Cardiac muscle cell (in vitro differentiated cells and primary cell): ENCODE measurements at regions not wholly inside any gene's neighbourhood (a gene's known extent, or its start where the extent isn't known, plus 50 kb on each side); places are given as distances from the start of the nearest gene placed in this dataset.

Experiments
- DNase-seq, 2 donors: peaks; one replicate each; pipeline versions ENCODE4 v3.0.0 to v3.0.0-alpha.2; 2010 to 2017; ENCODE audit warnings: low read depth in 1 of 2, low spot score in 1 of 2
- H3K27ac ChIP-seq: fragments of 200-600 bp; sonication (generic); 2 replicates; pipeline ENCODE4 v1.5.1; 2016
- H3K27me3 ChIP-seq: fragments of 200-600 bp; sonication (generic); 2 replicates; pipeline ENCODE4 v1.6.0; 2016; ENCODE audit warnings: control low read depth
- H3K36me3 ChIP-seq: fragments of 200-600 bp; sonication (generic); 2 replicates; pipeline ENCODE4 v1.5.1; 2016; ENCODE audit warnings: control low read depth
- H3K4me1 ChIP-seq: fragments of 200-600 bp; sonication (generic); 2 replicates; pipeline ENCODE4 v1.8.1; 2017; ENCODE audit warnings: low read depth, mild to moderate bottlenecking, mixed run types
- H3K4me3 ChIP-seq: fragments of 200-600 bp; sonication (generic); 2 replicates; pipeline ENCODE4 v1.5.1; 2016; ENCODE audit warnings: mild to moderate bottlenecking
- H3K9me3 ChIP-seq: fragments of 200-600 bp; sonication (generic); 2 replicates; pipeline ENCODE4 v1.5.1; 2017; ENCODE audit warnings: low read depth, mild to moderate bottlenecking, control low read depth
- TF ChIP-seq, protein P1 (sequence below): IDR thresholded peaks from 2 replicates; pipeline ENCODE4 v1.5.1; 2012; ENCODE audit warnings: low read depth, mild to moderate bottlenecking, low read length

DNA sequence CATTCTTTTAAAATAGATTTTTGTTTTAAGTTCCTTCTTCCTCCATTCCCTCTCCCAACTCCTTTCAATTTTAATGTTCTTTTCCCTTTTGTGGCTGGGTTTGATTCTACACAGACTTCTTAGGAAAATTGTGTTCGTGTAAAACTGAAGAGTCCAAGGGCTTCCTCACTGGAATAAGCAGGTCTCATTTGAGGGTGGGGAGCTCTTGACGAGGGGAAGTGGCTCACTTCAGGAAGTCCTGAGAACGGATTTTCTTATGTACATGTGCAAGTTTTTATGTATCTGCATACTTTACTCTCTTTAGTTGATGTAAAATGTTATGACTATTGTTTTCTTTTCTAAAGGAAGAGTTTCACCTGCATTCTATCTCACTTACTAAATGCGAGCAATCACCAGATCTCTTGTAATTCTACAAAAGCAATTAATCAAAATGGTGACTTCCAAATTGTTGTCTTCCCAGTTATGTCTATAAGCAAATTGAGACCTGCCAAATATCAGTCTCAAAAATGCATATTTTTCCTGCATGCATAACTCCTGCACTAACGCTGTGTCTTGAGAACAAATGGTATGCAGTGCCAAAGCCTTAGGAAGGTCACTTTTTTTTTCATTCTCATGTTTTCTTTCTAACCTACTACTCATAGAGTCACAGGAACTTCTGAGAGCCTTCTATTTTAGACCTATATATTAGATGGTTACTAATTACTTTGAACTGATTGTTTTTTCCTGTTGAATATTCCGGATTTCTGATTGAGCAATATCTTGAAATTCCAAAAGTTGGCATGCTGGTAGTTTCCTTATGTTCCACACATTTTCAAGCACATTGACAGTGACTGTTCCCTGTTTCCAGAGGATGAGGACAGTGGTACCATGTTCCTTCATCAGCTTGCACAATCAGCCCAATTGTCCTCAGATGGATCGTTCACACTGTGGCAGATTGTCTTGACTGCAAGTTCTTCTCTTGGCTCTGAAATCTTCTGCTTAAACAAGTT is 251.9 kb upstream of the PRDM1 start:
- TF ChIP-seq, protein P1, sequence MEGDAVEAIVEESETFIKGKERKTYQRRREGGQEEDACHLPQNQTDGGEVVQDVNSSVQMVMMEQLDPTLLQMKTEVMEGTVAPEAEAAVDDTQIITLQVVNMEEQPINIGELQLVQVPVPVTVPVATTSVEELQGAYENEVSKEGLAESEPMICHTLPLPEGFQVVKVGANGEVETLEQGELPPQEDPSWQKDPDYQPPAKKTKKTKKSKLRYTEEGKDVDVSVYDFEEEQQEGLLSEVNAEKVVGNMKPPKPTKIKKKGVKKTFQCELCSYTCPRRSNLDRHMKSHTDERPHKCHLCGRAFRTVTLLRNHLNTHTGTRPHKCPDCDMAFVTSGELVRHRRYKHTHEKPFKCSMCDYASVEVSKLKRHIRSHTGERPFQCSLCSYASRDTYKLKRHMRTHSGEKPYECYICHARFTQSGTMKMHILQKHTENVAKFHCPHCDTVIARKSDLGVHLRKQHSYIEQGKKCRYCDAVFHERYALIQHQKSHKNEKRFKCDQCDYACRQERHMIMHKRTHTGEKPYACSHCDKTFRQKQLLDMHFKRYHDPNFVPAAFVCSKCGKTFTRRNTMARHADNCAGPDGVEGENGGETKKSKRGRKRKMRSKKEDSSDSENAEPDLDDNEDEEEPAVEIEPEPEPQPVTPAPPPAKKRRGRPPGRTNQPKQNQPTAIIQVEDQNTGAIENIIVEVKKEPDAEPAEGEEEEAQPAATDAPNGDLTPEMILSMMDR = no peak
- H3K27ac ChIP-seq = no peak overlapping the region
- DNase-seq = no peak
- no peaks in the 10 kb centered on the region for H3K36me3 ChIP-seq
- H3K4me3 ChIP-seq = no peak overlapping the region
- no peaks in the 10 kb centered on the region for H3K27me3 ChIP-seq
- no peaks in the 10 kb centered on the region for H3K9me3 ChIP-seq
- no peaks in the 10 kb centered on the region for H3K4me1 ChIP-seq

DNA sequence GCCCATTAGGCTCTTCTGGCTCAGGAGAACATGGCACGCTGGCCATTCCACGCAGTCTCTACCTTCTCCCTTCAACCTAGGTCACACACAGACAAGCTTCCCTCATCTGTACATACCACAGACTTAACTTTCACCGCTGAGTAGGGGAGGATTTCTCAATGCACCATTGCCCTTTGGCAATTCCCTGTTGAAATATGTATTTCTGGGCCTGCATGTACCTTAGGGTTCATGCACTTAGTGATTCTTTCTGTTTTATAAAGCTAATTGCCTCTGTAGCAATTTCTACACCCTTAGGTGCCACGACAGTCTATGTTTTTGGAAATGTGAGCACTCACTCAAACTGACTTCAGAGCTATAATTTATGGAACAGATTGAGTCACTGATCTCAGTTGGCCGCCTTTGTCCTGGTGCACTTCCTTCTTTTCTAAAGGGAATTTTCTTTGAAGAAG is 253.8 kb upstream of the PRDM1 start:
- Histone ChIP-seq H3K4me3 (no peak overlapping the region), H3K9me3 (no peaks in the 10 kb centered on the region), H3K4me1 (no peaks in the 10 kb centered on the region), H3K36me3 (no peaks in the 10 kb centered on the region), H3K27ac (no peak overlapping the region), H3K27me3 (no peaks in the 10 kb centered on the region)
- TF ChIP-seq, protein P1 = no peak
- no peak for DNase-seq

DNA sequence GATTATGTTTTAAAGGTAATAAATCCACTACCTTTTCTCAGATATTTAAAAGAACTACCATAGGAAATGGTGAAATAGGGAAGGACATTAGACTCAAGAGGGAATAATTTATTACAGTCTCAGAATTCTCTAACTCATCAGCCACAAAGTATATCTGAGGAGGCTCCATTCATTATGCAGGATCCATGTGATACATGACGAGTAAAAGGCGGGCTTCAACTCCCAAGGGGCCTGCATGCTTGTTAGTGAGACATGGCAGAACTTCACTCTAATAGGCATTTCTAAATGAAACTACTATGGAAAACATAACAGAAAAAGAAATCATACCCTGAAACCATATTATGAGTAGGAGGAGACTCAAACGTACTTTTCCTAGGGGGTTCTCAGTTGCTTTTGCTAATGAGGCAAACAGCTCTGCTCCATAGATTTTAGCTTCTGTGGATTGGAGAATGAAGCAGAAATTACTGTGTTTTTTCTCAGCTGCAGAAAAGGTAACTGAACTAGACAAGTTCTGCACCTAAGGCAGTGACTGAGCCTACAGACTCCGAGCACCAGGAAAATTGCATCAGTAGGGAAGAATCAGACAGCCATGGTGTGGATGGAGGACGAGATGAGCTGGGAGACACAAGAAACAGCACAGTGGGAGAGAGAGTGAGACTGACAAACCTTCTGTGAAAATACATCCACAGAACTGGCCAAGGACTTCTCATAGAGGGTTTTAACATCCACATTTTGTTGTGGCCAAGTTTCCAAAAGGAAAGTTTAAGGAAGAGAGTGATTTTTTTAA is 254.6 kb upstream of the PRDM1 start:
- H3K36me3 ChIP-seq = no peaks in the 10 kb centered on the region
- DNase-seq = no peak
- TF ChIP-seq, protein P1 = no peak

DNA sequence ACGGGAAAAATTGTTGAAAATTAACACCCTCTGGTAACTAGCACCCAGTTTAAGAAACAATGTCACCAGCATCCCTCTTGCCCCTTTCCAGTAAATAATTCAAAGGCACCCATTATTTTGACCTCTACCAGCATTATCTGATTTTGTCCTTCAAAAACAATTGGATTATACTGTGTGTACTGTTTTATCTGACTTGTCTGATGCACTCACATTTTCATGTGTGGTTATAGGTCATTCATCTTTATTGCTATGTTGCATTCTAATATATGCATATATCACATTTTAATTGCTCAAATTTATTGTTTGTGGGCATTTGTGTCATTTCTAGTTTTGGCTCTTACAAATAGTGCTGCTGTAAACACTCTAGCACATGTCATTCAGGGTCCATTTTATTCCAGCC is 260.9 kb upstream of the PRDM1 start:
- no peak overlapping the region for H3K27ac ChIP-seq
- no peaks in the 10 kb centered on the region for H3K4me1 ChIP-seq
- no peak overlapping the region for H3K4me3 ChIP-seq
- no peaks in the 10 kb centered on the region for H3K9me3 ChIP-seq
- no peak for DNase-seq
- H3K27me3 ChIP-seq = no peaks in the 10 kb centered on the region
- TF ChIP-seq, protein P1 = no peak
- no peaks in the 10 kb centered on the region for H3K36me3 ChIP-seq

More for the DNA sequence above, 254.6 kb upstream of the PRDM1 start:
- no peaks in the 10 kb centered on the region for H3K9me3 ChIP-seq
- no peak overlapping the region for H3K27ac ChIP-seq
- H3K4me1 ChIP-seq = no peaks in the 10 kb centered on the region
- no peak overlapping the region for H3K4me3 ChIP-seq
- H3K27me3 ChIP-seq = no peaks in the 10 kb centered on the region

- Histone ChIP-seq H3K27me3 (no peaks in the 10 kb centered on the region), H3K4me1 (no peaks in the 10 kb centered on the region), H3K27ac (no peak overlapping the region)
Observed at GRCh38 chr6:105824732-105825131, 261.4 kb upstream of the PRDM1 start.

More at GRCh38 chr6:105824732-105825131, 261.4 kb upstream of the PRDM1 start:
- DNase-seq = no peak
- Histone ChIP-seq H3K4me3 (no peak overlapping the region), H3K9me3 (no peaks in the 10 kb centered on the region), H3K36me3 (no peaks in the 10 kb centered on the region)
- TF ChIP-seq, protein P1 = no peak
